ENCODE measurements at regions not wholly inside any gene's neighbourhood (a gene's known extent, or its start where the extent isn't known, plus 50 kb on each side); places are given as distances from the start of the nearest gene placed in this dataset.

DNA sequence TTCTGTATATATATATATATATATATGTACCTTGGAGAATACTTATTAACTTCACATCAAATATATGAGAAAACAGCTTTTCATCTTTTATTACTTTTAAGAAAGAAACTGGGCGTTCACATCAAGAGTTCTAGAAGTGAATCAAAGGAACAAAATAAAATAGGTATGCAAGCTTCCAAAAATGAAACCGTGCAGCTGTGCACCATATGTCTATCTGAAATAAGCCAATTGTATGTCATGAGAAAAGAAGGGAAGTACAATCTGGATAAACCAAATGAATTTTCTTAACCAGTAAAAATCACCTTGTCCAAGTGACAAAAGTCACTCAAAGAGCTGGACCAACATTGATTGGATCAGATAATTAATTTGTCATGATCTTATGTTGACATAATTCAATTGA, 405.4 kb upstream of the TECRL start:
- TF ChIP-seq, protein P1, sequence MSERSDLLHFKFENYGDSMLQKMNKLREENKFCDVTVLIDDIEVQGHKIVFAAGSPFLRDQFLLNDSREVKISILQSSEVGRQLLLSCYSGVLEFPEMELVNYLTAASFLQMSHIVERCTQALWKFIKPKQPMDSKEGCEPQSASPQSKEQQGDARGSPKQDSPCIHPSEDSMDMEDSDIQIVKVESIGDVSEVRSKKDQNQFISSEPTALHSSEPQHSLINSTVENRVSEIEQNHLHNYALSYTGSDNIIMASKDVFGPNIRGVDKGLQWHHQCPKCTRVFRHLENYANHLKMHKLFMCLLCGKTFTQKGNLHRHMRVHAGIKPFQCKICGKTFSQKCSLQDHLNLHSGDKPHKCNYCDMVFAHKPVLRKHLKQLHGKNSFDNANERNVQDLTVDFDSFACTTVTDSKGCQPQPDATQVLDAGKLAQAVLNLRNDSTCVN (CRISPR knock-in tag; IDR thresholded peaks at IDR 0.05; ENCODE audit: borderline replicate concordance), result no peak
- no peak for TF ChIP-seq SP2 (CRISPR knock-in tag; IDR thresholded peaks at IDR 0.05)
- TF ChIP-seq, protein P2, sequence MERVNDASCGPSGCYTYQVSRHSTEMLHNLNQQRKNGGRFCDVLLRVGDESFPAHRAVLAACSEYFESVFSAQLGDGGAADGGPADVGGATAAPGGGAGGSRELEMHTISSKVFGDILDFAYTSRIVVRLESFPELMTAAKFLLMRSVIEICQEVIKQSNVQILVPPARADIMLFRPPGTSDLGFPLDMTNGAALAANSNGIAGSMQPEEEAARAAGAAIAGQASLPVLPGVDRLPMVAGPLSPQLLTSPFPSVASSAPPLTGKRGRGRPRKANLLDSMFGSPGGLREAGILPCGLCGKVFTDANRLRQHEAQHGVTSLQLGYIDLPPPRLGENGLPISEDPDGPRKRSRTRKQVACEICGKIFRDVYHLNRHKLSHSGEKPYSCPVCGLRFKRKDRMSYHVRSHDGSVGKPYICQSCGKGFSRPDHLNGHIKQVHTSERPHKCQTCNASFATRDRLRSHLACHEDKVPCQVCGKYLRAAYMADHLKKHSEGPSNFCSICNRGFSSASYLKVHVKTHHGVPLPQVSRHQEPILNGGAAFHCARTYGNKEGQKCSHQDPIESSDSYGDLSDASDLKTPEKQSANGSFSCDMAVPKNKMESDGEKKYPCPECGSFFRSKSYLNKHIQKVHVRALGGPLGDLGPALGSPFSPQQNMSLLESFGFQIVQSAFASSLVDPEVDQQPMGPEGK (CRISPR knock-in tag; IDR thresholded peaks at IDR 0.05), result no peak
- TF ChIP-seq NBN (conservative IDR thresholded peaks at IDR 0.05), result no peak
- TF ChIP-seq MEF2D (CRISPR knock-in tag; IDR thresholded peaks at IDR 0.05), result no peak
- TF ChIP-seq, protein P3, sequence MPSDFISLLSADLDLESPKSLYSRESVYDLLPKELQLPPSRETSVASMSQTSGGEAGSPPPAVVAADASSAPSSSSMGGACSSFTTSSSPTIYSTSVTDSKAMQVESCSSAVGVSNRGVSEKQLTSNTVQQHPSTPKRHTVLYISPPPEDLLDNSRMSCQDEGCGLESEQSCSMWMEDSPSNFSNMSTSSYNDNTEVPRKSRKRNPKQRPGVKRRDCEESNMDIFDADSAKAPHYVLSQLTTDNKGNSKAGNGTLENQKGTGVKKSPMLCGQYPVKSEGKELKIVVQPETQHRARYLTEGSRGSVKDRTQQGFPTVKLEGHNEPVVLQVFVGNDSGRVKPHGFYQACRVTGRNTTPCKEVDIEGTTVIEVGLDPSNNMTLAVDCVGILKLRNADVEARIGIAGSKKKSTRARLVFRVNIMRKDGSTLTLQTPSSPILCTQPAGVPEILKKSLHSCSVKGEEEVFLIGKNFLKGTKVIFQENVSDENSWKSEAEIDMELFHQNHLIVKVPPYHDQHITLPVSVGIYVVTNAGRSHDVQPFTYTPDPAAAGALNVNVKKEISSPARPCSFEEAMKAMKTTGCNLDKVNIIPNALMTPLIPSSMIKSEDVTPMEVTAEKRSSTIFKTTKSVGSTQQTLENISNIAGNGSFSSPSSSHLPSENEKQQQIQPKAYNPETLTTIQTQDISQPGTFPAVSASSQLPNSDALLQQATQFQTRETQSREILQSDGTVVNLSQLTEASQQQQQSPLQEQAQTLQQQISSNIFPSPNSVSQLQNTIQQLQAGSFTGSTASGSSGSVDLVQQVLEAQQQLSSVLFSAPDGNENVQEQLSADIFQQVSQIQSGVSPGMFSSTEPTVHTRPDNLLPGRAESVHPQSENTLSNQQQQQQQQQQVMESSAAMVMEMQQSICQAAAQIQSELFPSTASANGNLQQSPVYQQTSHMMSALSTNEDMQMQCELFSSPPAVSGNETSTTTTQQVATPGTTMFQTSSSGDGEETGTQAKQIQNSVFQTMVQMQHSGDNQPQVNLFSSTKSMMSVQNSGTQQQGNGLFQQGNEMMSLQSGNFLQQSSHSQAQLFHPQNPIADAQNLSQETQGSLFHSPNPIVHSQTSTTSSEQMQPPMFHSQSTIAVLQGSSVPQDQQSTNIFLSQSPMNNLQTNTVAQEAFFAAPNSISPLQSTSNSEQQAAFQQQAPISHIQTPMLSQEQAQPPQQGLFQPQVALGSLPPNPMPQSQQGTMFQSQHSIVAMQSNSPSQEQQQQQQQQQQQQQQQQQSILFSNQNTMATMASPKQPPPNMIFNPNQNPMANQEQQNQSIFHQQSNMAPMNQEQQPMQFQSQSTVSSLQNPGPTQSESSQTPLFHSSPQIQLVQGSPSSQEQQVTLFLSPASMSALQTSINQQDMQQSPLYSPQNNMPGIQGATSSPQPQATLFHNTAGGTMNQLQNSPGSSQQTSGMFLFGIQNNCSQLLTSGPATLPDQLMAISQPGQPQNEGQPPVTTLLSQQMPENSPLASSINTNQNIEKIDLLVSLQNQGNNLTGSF (CRISPR knock-in tag; IDR thresholded peaks at IDR 0.05), result no peak

Data from HepG2 (cell line).